Stomach (tissue), 8 donors: ENCODE measurements at regions not wholly inside any gene's neighbourhood (a gene's known extent, or its start where the extent isn't known, plus 50 kb on each side); places are given as distances from the start of the nearest gene placed in this dataset.

Experiments
- DNase-seq, 2 donors: peaks; one replicate each; pipeline versions ENCODE4 v3.0.0 to v3.0.0-alpha.2; 2013 to 2019
- H3K27ac ChIP-seq, 5 donors: fragments of 200-600 bp in 4 of 5; sonication (generic) in 4 of 5; one replicate each; pipeline ENCODE4 v1.5.1; 2013 to 2019; ENCODE audit warnings: mild to moderate bottlenecking in 1 of 5, moderate library complexity in 1 of 5
- H3K27me3 ChIP-seq, 3 donors: fragments of 200-600 bp; sonication (generic); one replicate each; pipeline ENCODE4 v1.5.1; 2017 to 2019; ENCODE audit warnings: mixed run types in 1 of 3
- H3K36me3 ChIP-seq, 4 donors: fragments of 200-600 bp; sonication (generic); 1 replicate in 3 of 4; 2 replicates in 1 of 4; pipeline ENCODE4 v1.5.1; 2016 to 2019
- H3K4me1 ChIP-seq, 4 donors: fragments of 200-600 bp; sonication (generic); one replicate each; pipeline ENCODE4 v1.5.1; 2016 to 2019
- H3K4me3 ChIP-seq, 4 donors: fragments of 200-600 bp; sonication (generic) in 3 of 4; one replicate each; pipeline ENCODE4 v1.5.1; 2016 to 2019; ENCODE audit warnings: mild to moderate bottlenecking in 1 of 4
- H3K9me3 ChIP-seq, 4 donors: fragments of 200-600 bp; sonication (generic); one replicate each; pipeline ENCODE4 v1.5.1; 2016 to 2019
- EP300 ChIP-seq: sonication (generic); formaldehyde crosslinking; IDR thresholded peaks from one replicate; pipeline ENCODE4 v1.6.1; 2017; ENCODE audit warnings: antibody characterized with exemption
- POLR2A ChIP-seq, 4 donors: fragments of 450-650 bp; IDR thresholded peaks; one replicate each; pipeline ENCODE4 v1.6.1; 2016; ENCODE audit warnings: antibody characterized with exemption in 4 of 4, control low read depth in 2 of 4, mild to moderate bottlenecking in 1 of 4, moderate library complexity in 1 of 4
- POLR2AphosphoS5 ChIP-seq, 3 donors: sonication (generic); formaldehyde crosslinking; IDR thresholded peaks; one replicate each; pipeline ENCODE4 v1.6.1; 2016; ENCODE audit warnings: antibody characterized with exemption in 3 of 3
- WGBS, 5 donors: extraction: QIAGEN DNeasy Blood & Tissue Kit in 3 of 5; methylation state at CpG; one replicate each; pipeline versions ENCODE4 v1.1.5 to v1.1.7; 2013 to 2018; 5-methylcytosine and 5-hydroxymethylcytosine counted together
- intact Hi-C: fragments of 100-400 bp; cut with DNase I; formaldehyde crosslinking; loops from one replicate; pipeline ENCODE4 v1.15.1; 2023; ENCODE audit warnings: low total_unique reads
- TF ChIP-seq, protein P1 (sequence below), 7 experiments: fragments of 450-650 bp in 4 of 7; fragments of 200-600 bp in 3 of 7; sonication (generic) in 3 of 7; IDR thresholded peaks; one replicate each; pipeline ENCODE4 v1.5.1; 2016 to 2019; ENCODE audit warnings: antibody characterized with exemption in 7 of 7, control low read depth in 2 of 7, mild to moderate bottlenecking in 1 of 7
- donor health status: healthy with polysubstance abuse.
- donor health status: Bipolar disorder and iron deficiency.
- donor health status: healthy.

GRCh38 chr5:8341406-8341805, 472.5 kb downstream of the MTRR start:
- no peaks in the 10 kb centered on the region for H3K27me3 ChIP-seq

GRCh38 chr5:8347984-8348383, 479.0 kb downstream of the MTRR start:
- no peaks in the 10 kb centered on the region for H3K36me3 ChIP-seq
- no peak for DNase-seq
- WGBS, 5 donors: 58 to 79% (median 61%) methylated on average over 1 of the region's 1 CpG
- TF ChIP-seq POLR2AphosphoS5 (IDR thresholded peaks at IDR 0.05) (no peak), EP300 (no peak), POLR2A (IDR thresholded peaks at IDR 0.05) (no peak)
- TF ChIP-seq, protein P1, sequence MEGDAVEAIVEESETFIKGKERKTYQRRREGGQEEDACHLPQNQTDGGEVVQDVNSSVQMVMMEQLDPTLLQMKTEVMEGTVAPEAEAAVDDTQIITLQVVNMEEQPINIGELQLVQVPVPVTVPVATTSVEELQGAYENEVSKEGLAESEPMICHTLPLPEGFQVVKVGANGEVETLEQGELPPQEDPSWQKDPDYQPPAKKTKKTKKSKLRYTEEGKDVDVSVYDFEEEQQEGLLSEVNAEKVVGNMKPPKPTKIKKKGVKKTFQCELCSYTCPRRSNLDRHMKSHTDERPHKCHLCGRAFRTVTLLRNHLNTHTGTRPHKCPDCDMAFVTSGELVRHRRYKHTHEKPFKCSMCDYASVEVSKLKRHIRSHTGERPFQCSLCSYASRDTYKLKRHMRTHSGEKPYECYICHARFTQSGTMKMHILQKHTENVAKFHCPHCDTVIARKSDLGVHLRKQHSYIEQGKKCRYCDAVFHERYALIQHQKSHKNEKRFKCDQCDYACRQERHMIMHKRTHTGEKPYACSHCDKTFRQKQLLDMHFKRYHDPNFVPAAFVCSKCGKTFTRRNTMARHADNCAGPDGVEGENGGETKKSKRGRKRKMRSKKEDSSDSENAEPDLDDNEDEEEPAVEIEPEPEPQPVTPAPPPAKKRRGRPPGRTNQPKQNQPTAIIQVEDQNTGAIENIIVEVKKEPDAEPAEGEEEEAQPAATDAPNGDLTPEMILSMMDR (IDR thresholded peaks at IDR 0.05): no peak
- H3K27ac ChIP-seq: no peak overlapping the region
- H3K9me3 ChIP-seq: peaks cover 0 to 10% (median 0%) of the 10 kb centered on the region in 4 donors
- intact Hi-C loops: no loop called here
- H3K27me3 ChIP-seq: no peaks in the 10 kb centered on the region
- H3K4me3 ChIP-seq: no peak overlapping the region
- H3K4me1 ChIP-seq: no peaks in the 10 kb centered on the region

More at GRCh38 chr5:8341406-8341805, 472.5 kb downstream of the MTRR start:
- TF ChIP-seq EP300 (no peak), POLR2A (IDR thresholded peaks at IDR 0.05) (no peak), POLR2AphosphoS5 (IDR thresholded peaks at IDR 0.05) (no peak)
- TF ChIP-seq, protein P1 (IDR thresholded peaks at IDR 0.05): no peak
- no peak for DNase-seq
- Histone ChIP-seq H3K4me1 (no peaks in the 10 kb centered on the region), H3K36me3 (no peaks in the 10 kb centered on the region), H3K4me3 (no peak overlapping the region), H3K9me3 (no peaks in the 10 kb centered on the region), H3K27ac (no peak overlapping the region)
- WGBS, 5 donors: 49 to 70% (median 60%) methylated on average over 4 of the region's 4 CpGs
- intact Hi-C loops: no loop called here

GRCh38 chr5:8349855-8350254, 480.9 kb downstream of the MTRR start:
- Histone ChIP-seq H3K4me1 (no peaks in the 10 kb centered on the region), H3K9me3 (peaks cover 0 to 10% (median 0%) of the 10 kb centered on the region in 4 donors), H3K36me3 (no peaks in the 10 kb centered on the region), H3K27me3 (no peaks in the 10 kb centered on the region), H3K27ac (no peak overlapping the region), H3K4me3 (no peak overlapping the region)
- intact Hi-C loops: no loop called here
- whole genome bisulfite sequencing, 5 donors: 50 to 76% (median 65%) methylated on average over 1 of the region's 1 CpG
- TF ChIP-seq EP300 (no peak), POLR2AphosphoS5 (IDR thresholded peaks at IDR 0.05) (no peak), POLR2A (IDR thresholded peaks at IDR 0.05) (no peak)
- TF ChIP-seq, protein P1 (IDR thresholded peaks at IDR 0.05): no peak
- no peak for DNase-seq

DNA sequence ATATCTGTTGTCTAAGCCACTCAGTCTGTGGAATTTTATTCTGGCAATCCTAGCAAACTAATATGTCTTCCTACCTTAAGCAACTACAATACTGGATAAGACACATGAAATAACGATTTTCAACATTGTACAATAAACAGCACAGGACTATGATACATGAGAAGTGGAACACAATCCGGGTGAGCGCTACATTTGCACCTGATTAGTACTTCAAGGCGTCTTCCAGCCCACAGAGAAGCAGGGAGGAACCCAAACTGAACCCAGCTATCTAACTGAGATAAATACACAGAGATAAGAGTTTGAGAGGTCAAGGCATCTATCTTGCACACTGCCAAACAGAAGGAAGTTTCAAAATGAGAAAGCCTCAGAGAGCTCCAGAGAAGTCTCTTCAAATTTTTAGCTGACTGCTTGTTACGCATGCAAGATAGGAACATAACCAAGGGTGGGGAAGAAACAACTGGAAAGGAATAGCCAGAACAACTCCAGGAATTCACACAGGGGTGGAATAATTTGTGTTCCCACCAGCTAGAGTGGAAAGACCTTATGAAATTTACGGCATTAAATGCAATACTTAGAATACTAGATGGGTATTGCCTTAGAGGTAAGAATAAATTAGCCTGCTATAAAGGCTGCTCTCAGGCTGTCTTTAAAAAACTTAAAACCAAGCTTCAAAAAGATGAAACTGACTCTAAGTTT, 481.8 kb downstream of the MTRR start:
- 50 to 62% (median 56%) methylated on average over 6 of the region's 6 CpGs for WGBS, 5 donors

More for the DNA sequence above, 481.8 kb downstream of the MTRR start:
- no peak for DNase-seq
- intact Hi-C loops: no loop called here
- H3K36me3 ChIP-seq: no peaks in the 10 kb centered on the region
- no peak overlapping the region for H3K4me3 ChIP-seq
- no peaks in the 10 kb centered on the region for H3K27me3 ChIP-seq
- H3K27ac ChIP-seq: no peak overlapping the region
- H3K9me3 ChIP-seq: peaks cover 0 to 10% (median 0%) of the 10 kb centered on the region in 4 donors
- no peaks in the 10 kb centered on the region for H3K4me1 ChIP-seq
- TF ChIP-seq, protein P1 (IDR thresholded peaks at IDR 0.05): no peak
- TF ChIP-seq POLR2A (IDR thresholded peaks at IDR 0.05): no peak
